Ectodermal cell (in vitro differentiated cells): ENCODE measurements at regions not wholly inside any gene's neighbourhood (a gene's known extent, or its start where the extent isn't known, plus 50 kb on each side); places are given as distances from the start of the nearest gene placed in this dataset.

ENCODE experiments used
- H3K27ac ChIP-seq: 2 replicates; pipeline ENCODE4 v1.7.0; 2013; ENCODE audit warnings: mild to moderate bottlenecking, low read depth, low read length; ENCODE audit not compliant: insufficient read depth, poor library complexity, severe bottlenecking
- H3K27me3 ChIP-seq: 2 replicates; pipeline ENCODE4 v1.7.0; 2013; ENCODE audit warnings: mild to moderate bottlenecking, low read length; ENCODE audit not compliant: insufficient read depth, control insufficient read depth, poor library complexity, severe bottlenecking
- H3K36me3 ChIP-seq: one replicate; pipeline ENCODE4 v1.7.0; 2013; ENCODE audit warnings: low read length; ENCODE audit not compliant: control insufficient read depth, insufficient read depth
- H3K4me1 ChIP-seq: one replicate; pipeline ENCODE4 v1.7.0; 2013; ENCODE audit warnings: low read length; ENCODE audit not compliant: control insufficient read depth, insufficient read depth
- H3K4me3 ChIP-seq: 2 replicates; pipeline ENCODE4 v1.7.0; 2013; ENCODE audit warnings: low read depth, low read length, control low read depth; ENCODE audit not compliant: insufficient read depth
- H3K9me3 ChIP-seq: 2 replicates; pipeline ENCODE4 v1.7.0; 2013; ENCODE audit warnings: mild to moderate bottlenecking, low read length, moderate library complexity; ENCODE audit not compliant: control insufficient read depth
- WGBS, 2 experiments: methylation state at CpG; one replicate each; pipeline ENCODE4 v1.1.7; 2013; ENCODE audit warnings: missing lambda C conversion rate in 2 of 2; 5-methylcytosine and 5-hydroxymethylcytosine counted together

DNA sequence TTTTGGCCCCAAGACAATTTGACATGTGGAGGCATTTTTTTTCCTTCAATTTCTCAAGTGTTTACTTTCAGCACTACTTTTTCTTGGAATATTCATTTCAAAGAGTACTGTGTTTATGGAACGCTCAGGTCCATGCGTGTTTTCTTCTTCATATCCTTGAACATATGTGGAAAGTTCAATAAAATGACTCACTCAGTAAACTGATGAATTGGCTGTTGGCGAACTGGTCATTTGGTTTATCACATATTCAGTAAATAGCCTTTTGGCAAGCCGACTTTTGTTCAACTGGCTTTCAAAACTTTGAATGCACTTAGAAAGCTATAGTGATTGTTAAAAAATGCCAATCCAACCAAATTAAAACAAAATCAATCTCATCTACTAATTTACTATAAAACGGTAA, 964.6 kb upstream of the SLC35B3 start:
- no peaks in the 10 kb centered on the region for H3K36me3 ChIP-seq
- 90 to 92% methylated on average over 3 to 5 of the region's 5 CpGs for WGBS, 2 experiments
- H3K27me3 ChIP-seq: no peaks in the 10 kb centered on the region
- no peak overlapping the region for H3K4me3 ChIP-seq
- no peaks in the 10 kb centered on the region for H3K9me3 ChIP-seq
- no peaks in the 10 kb centered on the region for H3K4me1 ChIP-seq
- H3K27ac ChIP-seq: no peak overlapping the region

DNA sequence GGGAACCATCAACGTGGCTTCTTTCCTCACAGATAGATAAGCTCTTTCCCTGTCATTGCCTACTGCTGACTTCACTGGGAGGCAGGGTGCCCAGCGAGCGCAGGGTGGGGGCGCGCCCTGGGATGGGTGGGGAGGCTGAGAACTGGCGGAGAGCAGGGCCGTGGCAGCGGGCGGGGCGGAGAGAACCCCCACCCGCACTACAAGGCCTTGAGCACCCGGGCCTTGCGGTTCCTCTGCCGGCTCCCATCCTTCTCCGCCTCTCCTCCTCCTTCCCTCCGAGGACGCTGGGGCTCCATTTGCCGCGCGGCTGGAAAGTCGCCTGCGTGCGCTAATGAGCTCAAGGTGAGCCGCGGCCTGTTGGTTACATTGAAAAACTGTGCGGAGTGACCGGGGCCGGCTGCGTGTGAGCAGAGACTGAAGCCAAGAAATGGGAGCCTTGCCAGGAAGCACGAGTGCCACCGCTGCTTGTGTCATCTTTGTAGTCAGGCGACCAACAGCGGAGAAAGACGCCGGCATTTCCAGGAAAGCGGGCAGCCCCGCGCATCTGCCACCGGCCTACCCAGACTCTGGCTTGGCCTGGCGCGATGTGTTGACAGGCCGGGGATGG, 963.5 kb upstream of the SLC35B3 start:
- H3K36me3 ChIP-seq: no peaks in the 10 kb centered on the region
- H3K27ac ChIP-seq: no peak overlapping the region
- H3K4me3 ChIP-seq: no peak overlapping the region
- H3K4me1 ChIP-seq: no peaks in the 10 kb centered on the region
- no peaks in the 10 kb centered on the region for H3K9me3 ChIP-seq
- H3K27me3 ChIP-seq: no peaks in the 10 kb centered on the region
- WGBS, 2 experiments: 95 to 98% methylated on average over 42 of the region's 42 CpGs

DNA sequence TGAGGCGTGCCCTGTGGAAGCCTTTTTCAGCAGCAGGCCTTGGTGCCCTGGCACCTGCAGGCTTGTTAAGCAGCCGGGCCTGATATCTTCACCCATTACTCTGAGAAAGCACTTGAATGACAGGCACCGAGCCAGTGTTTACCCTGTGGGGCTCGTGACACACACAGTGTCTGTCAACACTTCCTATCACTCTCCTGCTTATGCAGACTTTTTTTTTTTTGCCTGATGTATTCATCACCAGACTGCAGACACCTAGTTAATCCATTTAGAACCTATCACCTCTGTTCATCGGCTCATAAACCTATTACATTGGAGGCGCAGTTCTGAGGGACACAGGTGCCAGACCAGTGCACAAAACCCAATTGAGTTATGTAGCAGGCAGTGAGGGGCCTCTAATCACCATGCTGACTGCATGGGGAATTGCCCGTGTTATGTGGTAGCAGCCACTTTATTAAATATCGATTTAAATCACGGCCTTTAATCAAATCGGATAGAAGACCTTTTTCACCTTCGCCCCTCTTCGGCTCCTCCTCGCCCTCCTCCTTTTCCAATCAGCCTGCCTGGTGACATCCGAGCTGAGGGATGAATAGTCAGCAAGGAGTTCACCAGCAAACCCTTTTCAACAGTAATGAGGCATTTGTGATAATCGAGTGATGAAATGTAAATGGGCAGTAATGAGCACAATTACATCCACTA, 962.9 kb upstream of the SLC35B3 start:
- Histone ChIP-seq H3K36me3 (no peaks in the 10 kb centered on the region), H3K27ac (no peak overlapping the region)

DNA sequence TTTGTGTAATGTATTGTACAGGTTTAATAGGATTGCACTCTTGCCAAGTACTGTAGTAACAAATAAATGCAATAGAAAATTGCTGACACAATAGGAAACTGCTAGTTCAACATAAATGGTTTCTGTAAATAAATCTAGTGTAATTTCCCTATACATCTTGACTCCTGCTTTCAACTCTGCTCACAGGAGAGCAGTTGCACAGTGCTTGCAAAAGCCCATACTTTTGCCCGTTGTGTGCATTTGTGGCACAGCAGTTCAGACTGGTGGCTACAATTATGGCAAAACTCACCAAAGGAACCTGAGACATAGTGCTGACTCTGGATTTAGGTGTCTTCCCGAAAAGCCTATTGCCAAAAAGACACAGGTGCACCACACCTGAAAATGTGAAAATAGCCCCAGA, 953.3 kb upstream of the SLC35B3 start:
- WGBS, 2 experiments: 91 to 95% methylated on average over 2 of the region's 2 CpGs
- no peaks in the 10 kb centered on the region for H3K36me3 ChIP-seq
- no peak overlapping the region for H3K27ac ChIP-seq
- no peak overlapping the region for H3K4me3 ChIP-seq
- no peaks in the 10 kb centered on the region for H3K4me1 ChIP-seq
- no peaks in the 10 kb centered on the region for H3K27me3 ChIP-seq
- no peaks in the 10 kb centered on the region for H3K9me3 ChIP-seq

More for the DNA sequence above, 962.9 kb upstream of the SLC35B3 start:
- H3K4me3 ChIP-seq: no peak overlapping the region
- H3K27me3 ChIP-seq: no peaks in the 10 kb centered on the region
- H3K9me3 ChIP-seq: no peaks in the 10 kb centered on the region
- 95 to 96% methylated on average over 14 to 15 of the region's 15 CpGs for WGBS, 2 experiments
- H3K4me1 ChIP-seq: no peaks in the 10 kb centered on the region

DNA sequence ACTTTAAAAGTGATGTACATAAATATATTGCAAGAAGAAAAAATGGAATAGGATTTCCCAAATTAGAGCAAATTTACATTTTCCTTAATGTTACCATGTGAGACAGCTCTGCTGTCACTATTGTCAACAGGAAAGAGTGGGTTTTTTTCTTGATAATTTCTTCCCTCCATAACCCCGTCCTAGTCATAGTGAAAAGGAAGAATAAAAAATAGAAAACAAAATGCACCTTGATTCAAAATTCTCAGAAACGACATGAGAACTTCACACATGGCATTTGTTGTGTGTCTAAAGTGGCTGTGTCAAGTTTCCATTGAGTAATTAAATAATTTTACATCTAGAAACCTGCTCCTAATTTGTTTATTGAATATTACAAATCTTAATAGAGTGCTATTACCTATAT, 945.2 kb upstream of the SLC35B3 start:
- Histone ChIP-seq H3K27ac (no peak overlapping the region), H3K4me3 (no peak overlapping the region), H3K36me3 (no peaks in the 10 kb centered on the region), H3K27me3 (no peaks in the 10 kb centered on the region), H3K4me1 (no peaks in the 10 kb centered on the region), H3K9me3 (no peaks in the 10 kb centered on the region)
- 94% methylated on average over 2 of the region's 2 CpGs; no CpG with 5 or more reads in 1 of the 2 experiments for WGBS, 2 experiments

DNA sequence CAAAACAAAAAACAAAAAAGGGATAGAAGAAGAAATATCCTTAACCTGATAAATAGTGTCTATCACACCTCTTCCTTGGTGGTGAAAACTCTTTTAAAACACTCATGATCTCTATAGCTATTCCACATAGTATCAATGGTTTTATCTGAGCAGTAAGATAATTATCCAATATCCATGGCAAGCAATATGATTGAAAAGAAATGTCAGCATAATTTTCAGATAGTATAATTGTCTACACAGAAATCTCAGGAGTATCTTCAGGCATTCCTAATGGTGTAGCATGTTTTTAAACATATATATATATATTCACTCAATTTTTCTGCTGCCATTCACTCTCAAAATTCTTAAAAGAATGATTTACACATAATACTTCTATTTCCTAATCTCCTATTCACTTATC, 938.0 kb upstream of the SLC35B3 start:
- Histone ChIP-seq H3K27ac (no peak overlapping the region), H3K4me1 (no peaks in the 10 kb centered on the region), H3K27me3 (no peaks in the 10 kb centered on the region), H3K4me3 (no peak overlapping the region), H3K36me3 (no peaks in the 10 kb centered on the region), H3K9me3 (no peaks in the 10 kb centered on the region)

DNA sequence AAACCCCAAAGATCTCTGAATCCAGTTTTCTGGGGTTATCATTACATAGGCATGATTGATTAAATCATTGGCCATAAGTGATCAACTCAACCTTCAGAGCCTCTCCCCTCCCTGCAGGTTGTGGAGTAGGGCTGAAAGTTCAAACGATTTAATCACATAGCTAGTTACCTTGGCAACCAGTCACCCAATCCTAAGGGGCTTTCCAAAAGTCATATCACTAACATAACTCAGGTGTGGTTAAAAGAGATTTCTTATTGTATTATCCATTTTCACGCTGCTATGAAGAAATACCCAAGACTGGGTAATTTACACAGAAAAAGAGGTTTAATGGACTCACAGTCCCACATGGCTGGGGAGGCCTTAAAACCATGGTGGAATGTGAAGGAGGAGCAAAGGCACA, 935.1 kb upstream of the SLC35B3 start:
- WGBS, 2 experiments: 94 to 100% methylated on average over 1 of the region's 2 CpGs
- H3K27ac ChIP-seq: no peak overlapping the region
- H3K36me3 ChIP-seq: no peaks in the 10 kb centered on the region

DNA sequence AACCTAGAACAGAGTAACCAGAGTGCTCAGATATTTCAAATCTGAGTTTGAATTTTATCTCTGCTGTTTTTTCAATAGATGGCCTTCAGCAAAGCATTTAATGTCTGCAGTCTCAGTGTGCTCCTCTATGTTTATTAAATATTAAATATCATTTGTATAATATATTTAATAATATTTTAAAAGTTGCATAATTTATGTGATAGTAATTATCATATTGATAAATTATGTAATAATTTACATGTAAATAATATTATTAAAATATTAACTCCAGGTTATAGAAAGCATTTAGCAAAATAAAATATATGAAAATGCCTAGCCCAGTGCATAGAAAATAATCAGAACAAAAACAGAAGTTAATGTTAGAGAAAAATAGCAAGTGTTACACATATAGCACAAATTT, 930.0 kb upstream of the SLC35B3 start:
- Histone ChIP-seq H3K36me3 (no peaks in the 10 kb centered on the region), H3K4me1 (no peaks in the 10 kb centered on the region), H3K27me3 (no peaks in the 10 kb centered on the region), H3K4me3 (no peak overlapping the region), H3K27ac (no peak overlapping the region), H3K9me3 (no peaks in the 10 kb centered on the region)

More for the DNA sequence above, 935.1 kb upstream of the SLC35B3 start:
- Histone ChIP-seq H3K27me3 (no peaks in the 10 kb centered on the region), H3K4me3 (no peak overlapping the region), H3K9me3 (no peaks in the 10 kb centered on the region), H3K4me1 (no peaks in the 10 kb centered on the region)

DNA sequence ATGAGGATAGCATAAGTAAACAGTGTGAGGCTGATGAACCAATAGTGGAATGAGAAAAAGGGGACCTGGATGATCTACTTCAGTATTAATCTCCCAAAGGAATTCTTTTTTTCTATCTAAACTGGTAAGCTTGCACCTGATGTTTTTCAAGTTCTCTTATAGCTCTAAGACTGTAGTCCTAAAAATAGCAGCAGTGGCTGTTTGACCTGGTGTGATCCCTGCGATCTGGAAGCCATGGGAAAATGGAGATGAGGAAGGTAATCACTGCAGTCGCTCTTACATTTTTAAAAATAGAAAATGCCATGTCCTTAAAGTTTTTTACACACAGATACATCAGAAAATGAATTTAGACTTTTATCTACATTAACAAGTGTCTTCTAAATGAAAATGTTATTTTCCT, 926.4 kb upstream of the SLC35B3 start:
- Histone ChIP-seq H3K27ac (no peak overlapping the region), H3K27me3 (no peaks in the 10 kb centered on the region), H3K4me3 (no peak overlapping the region), H3K4me1 (no peaks in the 10 kb centered on the region), H3K9me3 (no peaks in the 10 kb centered on the region), H3K36me3 (no peaks in the 10 kb centered on the region)
- 100% methylated on average over 1 to 2 of the region's 2 CpGs for WGBS, 2 experiments

DNA sequence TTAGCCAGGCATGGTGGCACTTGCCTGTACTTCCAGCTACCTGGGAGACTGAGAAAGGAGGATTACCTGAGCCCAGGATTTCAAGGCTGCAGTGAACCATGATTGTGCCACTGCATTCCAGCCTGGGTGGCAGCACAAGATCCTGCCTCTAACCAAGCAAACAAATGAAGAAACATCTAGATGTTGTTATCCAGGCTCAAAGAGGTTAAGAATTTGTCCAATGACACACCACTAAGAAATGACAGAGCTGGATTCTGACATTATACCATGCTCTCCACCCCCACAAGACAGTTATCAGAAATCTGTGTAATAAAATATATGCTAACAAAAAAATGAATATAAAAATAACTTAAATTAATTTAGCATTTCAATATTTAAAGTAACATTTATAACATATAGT, 925.5 kb upstream of the SLC35B3 start:
- no peaks in the 10 kb centered on the region for H3K4me1 ChIP-seq
- no peaks in the 10 kb centered on the region for H3K9me3 ChIP-seq
- H3K27ac ChIP-seq: no peak overlapping the region
- no peaks in the 10 kb centered on the region for H3K36me3 ChIP-seq
- H3K27me3 ChIP-seq: no peaks in the 10 kb centered on the region
- no peak overlapping the region for H3K4me3 ChIP-seq
